LoVo (cell line): ENCODE measurements at regions not wholly inside any gene's neighbourhood (a gene's known extent, or its start where the extent isn't known, plus 50 kb on each side); places are given as distances from the start of the nearest gene placed in this dataset.
A peak's percentile ranks its signal among the peaks of the same experiment; 100 is the strongest.

ENCODE experiments used
- DNase-seq: peaks from one replicate; pipeline ENCODE4 v3.0.0-alpha.2; 2016; ENCODE audit warnings: low spot score

GRCh38 chr2:12168791-12169388, 422.5 kb downstream of the LPIN1 start:
- no peak for DNase-seq

DNA sequence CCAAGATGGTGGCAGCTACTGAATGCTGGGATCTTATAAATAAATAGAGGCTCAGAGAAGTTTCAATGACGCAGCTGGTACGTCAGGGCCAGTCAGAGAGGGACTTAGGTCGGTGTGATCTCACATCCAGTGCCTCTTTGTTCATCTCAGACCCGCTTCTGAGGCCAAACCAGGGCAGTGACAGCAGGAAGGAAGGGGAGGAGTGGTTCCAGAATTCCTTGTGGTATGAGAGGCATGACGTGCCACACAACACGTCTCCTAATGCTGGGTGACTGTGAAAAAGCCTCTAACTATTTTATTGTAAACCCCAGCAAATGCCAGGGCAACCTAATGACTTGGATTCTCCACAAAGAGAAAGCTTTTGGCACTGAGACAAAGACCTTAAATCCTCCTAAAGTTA, 423.3 kb downstream of the LPIN1 start:
- DNase-seq: no peak

DNA sequence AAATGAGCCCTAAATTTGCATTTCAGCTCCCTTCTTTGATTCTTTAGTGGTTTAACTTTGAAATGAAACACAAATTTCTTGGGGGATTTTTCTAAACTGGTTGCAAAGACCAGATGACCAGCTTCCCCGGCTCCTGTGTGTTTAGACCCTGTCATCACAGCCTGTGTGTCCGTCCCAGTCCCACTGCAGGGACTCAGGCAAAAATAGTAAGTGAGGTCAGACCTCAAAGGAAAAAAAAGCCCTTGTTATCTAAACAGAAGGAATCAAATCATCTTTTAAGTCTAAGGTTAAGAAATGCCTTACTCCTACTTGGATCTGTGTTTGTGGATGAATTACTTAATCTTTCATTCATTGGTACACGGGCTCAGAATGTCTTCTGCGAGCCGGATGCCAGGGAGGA, 423.7 kb downstream of the LPIN1 start:
- no peak for DNase-seq

GRCh38 chr2:12173271-12173942, 427.0 kb downstream of the LPIN1 start:
- no peak for DNase-seq

GRCh38 chr2:12173943-12174340, 427.5 kb downstream of the LPIN1 start:
- DNase-seq: no peak

DNA sequence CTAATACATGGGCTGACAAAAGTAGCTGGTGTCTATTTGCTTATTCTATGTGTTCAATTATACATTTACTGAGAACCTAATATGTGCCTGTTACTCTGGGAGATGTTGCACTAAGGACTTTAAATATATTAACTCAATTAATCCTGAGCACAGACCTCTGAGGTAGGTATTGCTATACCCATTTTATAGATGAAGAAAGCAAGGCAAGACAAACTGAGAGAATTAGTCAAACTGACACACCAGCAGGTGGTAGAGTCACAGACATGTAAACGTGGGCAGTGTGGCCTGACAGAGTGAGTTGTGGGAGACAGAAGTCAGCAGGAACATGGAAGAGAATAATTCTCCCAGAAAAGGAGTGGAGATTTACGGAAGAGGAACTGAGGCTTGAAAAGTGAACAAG, 428.9 kb downstream of the LPIN1 start:
- DNase-seq: no peak

GRCh38 chr2:12176623-12177454, 430.4 kb downstream of the LPIN1 start:
- DNase-seq: peak; percentile 24

DNA sequence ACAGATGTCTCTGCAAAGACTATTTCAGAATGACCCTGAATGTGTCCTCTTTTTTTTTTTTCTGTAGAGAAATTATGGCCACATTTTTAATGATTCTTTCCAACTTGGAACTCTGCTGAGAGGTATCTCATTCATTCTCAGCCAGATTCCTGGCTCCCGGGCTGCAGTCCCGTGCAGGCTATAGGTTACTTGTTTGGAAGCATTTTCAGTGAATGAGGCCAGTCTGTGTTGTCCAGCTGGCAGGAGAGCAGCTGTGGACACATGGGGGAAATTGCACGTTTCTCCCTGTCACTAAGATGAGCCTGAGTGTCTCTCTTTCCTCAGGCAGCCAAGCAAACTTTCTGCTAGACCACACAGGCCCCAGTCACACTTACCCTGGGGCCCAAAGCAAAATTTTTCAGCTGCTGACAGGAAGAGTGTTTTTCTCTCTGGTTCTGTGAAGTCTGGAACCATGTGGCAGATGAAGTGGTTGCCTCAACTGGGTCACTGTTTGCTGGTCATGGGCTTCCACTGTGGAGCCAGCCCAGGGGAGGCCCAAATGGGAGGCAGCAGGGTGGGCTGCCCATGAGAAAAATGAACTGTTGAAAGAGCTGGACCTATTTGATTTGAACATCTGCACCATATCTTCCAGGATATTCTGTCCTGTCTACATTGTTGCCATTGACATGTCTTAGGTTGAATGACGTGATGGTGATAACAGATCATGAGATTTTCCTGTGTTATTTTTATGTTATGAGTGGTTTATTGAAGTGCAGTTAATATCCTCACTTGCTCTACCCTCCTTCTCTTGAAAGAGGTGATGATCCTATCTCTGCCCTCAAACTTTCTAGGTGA, 431.2 kb downstream of the LPIN1 start:
- DNase-seq: no peak

- DNase-seq: no peak
Observed at GRCh38 chr2:12178289-12179080, 432.1 kb downstream of the LPIN1 start.

- DNase-seq: no peak
Observed at GRCh38 chr2:12180031-12180430, 433.6 kb downstream of the LPIN1 start.

DNA sequence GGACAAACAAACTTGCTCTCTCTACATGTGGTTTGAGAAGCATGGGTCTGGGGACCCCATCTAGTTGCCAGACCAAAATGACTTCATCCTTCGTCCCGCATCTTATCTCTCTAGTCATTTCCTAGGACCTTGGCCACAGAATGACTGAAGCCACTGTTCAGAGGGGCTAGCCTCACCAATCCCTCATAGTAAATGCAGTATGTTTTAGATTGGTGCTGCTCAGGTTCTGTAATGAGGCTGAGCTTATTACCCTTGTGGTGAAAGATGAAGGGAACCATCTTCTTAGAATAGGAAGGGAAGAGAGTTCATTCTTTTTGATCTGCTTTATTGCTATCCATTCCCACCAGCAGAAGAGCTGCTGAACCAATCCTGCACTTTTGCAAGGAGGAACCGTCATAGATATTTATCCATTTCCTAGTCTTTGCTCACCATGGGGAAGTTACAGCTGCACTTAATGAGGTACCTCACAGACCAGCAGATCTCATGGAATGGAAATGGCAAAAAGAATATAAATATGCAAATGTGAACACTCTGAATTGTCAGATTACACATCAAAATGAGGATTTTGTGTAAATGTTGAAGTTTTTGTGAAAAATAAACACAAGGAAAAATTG, 436.7 kb downstream of the LPIN1 start:
- no peak for DNase-seq

GRCh38 chr2:12192762-12193161, 446.3 kb downstream of the LPIN1 start:
- no peak for DNase-seq

- no peak for DNase-seq
Observed at GRCh38 chr2:12194968-12195367, 448.5 kb downstream of the LPIN1 start.

DNA sequence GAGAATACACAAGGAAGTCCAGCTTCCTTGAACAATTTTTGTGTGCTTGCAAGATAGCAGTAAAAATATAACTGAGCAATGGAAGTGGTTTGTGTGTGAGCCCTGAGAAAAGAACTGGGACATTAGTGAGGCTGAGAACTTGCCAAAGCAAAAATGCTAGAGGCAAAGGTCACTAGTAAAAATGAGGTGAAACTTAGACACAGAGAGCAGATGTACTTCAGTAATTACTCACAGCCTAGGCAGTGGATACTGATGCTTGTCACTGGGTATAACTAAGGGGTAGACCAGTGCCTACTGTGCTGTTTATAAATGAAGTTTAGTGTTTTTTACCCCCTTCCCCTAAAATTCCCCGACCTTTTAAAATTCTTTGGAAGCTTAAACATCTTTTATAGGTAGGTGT, 450.1 kb downstream of the LPIN1 start:
- DNase-seq: no peak

DNA sequence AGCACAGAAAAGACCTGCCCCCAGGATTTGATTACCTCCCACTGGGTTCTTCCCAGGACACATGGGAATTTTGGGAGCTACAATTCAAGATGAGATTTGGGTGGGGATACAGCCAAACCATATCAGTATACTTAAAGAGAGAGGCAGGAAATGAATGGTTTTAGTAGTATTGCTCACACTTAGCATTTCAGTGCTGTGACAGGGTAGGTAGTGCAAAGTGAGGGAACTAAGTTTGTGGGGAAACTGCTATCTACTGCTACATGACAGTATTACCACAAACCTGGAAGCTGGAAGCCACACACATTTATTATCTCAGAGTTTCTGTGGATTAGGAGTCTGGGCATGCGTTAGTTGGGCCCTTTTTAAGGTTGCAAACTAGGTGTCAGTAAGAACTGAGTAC, 450.7 kb downstream of the LPIN1 start:
- no peak for DNase-seq

DNA sequence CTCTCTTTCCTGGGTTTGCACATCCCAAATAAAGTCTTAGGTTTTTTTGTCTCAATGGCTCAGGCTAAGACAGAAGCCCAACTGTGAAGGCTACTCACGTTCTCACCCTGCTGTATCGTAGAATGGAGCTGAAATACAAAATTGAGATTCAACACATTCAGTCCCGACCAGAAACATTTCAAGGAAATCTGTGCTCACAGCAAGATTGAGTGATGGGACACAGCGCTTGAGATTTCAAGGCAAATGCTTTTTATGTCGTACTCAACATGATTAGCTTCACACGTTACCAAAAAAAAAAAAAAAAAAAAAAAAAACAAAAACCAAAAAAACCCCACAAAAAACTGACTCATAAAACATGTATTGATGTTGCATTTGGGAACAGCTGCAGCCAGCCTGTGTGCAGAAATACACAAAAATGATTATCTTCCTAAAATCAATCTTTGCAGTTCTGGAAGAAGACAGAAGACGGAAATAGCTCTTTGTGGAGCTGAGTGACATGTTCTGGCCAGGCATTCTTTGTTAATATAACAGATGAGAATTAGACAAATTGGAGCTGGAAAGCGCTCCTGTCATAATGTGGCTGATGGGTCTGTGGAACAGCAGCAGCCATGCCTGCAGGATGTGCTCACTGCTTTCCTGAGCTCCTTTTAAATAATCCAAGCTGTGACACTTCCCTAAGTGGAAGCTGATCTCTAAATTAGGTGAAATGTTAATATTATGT, 453.2 kb downstream of the LPIN1 start:
- no peak for DNase-seq

DNA sequence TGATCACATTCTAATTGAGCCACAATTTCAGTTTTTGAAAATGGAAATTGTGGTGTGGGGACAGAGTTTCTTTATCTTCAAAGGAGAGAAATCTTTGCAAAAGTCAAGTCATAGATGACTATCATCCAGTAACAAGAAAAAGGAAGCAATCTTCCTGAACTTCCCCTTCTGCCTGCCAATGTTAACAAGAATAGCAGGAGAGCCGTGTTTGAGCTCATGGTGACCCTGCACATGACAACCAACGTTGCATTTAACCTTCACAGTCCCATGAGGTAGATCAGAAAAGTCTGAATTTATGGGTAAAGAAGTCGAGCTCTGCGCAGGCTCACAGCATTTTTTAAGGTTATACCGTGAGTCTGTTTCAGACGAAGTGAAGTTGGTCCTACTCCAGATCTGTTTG, 454.9 kb downstream of the LPIN1 start:
- no peak for DNase-seq

- DNase-seq: no peak
Observed at GRCh38 chr2:12202313-12203075, 456.1 kb downstream of the LPIN1 start.

DNA sequence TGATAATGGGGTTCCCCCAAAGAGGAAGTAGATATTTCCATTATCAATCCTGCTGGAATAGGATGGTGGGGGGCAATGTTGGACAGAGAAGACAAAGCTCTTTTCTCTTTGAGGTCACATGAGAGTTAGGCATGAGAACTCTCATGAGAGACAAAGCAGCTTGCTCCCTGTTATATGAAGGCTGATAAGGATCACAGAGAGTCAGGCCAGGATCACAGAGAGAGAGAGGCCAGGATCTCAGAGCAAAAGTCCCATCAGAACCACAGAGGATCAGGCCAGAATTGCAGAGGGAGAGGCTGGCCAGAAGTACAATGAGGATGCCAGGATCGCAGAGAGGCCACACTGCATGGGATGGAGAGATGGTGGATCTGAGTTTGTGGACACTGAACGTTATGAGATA, 457.1 kb downstream of the LPIN1 start:
- DNase-seq: no peak

- DNase-seq: no peak
Observed at GRCh38 chr2:12205086-12205485, 458.7 kb downstream of the LPIN1 start.
